A549 (cell line): ENCODE measurements at regions not wholly inside any gene's neighbourhood (a gene's known extent, or its start where the extent isn't known, plus 50 kb on each side); places are given as distances from the start of the nearest gene placed in this dataset.
A peak's percentile ranks its signal among the peaks of the same experiment; 100 is the strongest.

Experiments used
- ATAC-seq, 2 experiments: fragments of 200-7000 bp in 1 of 2; fragments of >200 bp in 1 of 2; cut with Nextera tagmentation in 1 of 2; cut with Tn5 transposase in 1 of 2; 3 replicates each; pipeline versions ENCODE4 v1.8.0 to v1.9.1; 2018 to 2020; ENCODE audit warnings: mild to moderate bottlenecking in 1 of 2, moderate library complexity in 1 of 2
- CTCF ChIA-PET: fragments of 300-600 bp; sonication (Branson Sonifier 250); formaldehyde crosslinking; extraction: SDS; loops from one replicate; lab custom pipeline; 2021; ENCODE audit warnings: antibody characterized with exemption, inconsistent platforms; lab: Yijun Ruan, JAX
- POLR2A ChIA-PET: fragments of 350-600 bp; formaldehyde crosslinking; extraction: SDS; loops from one replicate; lab custom pipeline; 2021; ENCODE audit warnings: antibody characterized with exemption, inconsistent platforms; lab: Yijun Ruan, JAX
- DNase-seq, 2 experiments: peaks; one replicate each; pipeline versions ENCODE4 v3.0.0 to v3.0.0-alpha.2; 2011 to 2016; ENCODE audit warnings: low read depth in 1 of 2, low spot score in 1 of 2
- FAIRE-seq: peaks from 2 replicates; lab custom pipeline; 2011; peaks lifted over from hg19 to GRCh38; lab: Jason Lieb, UNC
- H3K27ac ChIP-seq, 2 experiments: fragments of >200 bp; sonication (Bioruptor Twin); formaldehyde crosslinking; 3 replicates each; pipeline ENCODE4 v1.5.1; 2016 to 2017
- H3K4me1 ChIP-seq: fragments of >200 bp; sonication (Bioruptor Twin); formaldehyde crosslinking; 3 replicates; pipeline ENCODE4 v1.6.1; 2016
- H3K4me2 ChIP-seq: fragments of >200 bp; sonication (Bioruptor Twin); formaldehyde crosslinking; 3 replicates; pipeline ENCODE4 v1.6.1; 2016
- H3K4me3 ChIP-seq: fragments of >200 bp; sonication (Bioruptor Twin); formaldehyde crosslinking; 3 replicates; pipeline ENCODE4 v1.5.1; 2016
- H3K9me3 ChIP-seq: fragments of >200 bp; sonication (Bioruptor Twin); formaldehyde crosslinking; 3 replicates; pipeline ENCODE4 v1.6.1; 2016
- CBX8 ChIP-seq: fragments of 200-600 bp; sonication (generic); IDR thresholded peaks from 2 replicates; pipeline ENCODE4 v1.6.1; 2016
- CHD4 ChIP-seq: fragments of 200-600 bp; sonication (generic); IDR thresholded peaks from 2 replicates; pipeline ENCODE4 v1.6.1; 2016; ENCODE audit warnings: antibody characterized with exemption, mild to moderate bottlenecking, borderline replicate concordance
- E2F6 ChIP-seq: IDR thresholded peaks from 2 replicates; pipeline ENCODE4 v1.6.1; 2012; ENCODE audit warnings: low read depth, borderline replicate concordance
- EP300 ChIP-seq, 2 experiments: fragments of >200 bp; sonication (Bioruptor Twin); formaldehyde crosslinking; IDR thresholded peaks; 2 replicates in 1 of 2; 3 replicates in 1 of 2; pipeline ENCODE4 v1.6.1; 2016 to 2017
- HDAC2 ChIP-seq: fragments of 200-600 bp; sonication (generic); IDR thresholded peaks from 2 replicates; pipeline ENCODE4 v1.6.1; 2016
- KDM1A ChIP-seq: fragments of 200-600 bp; sonication (generic); IDR thresholded peaks from 2 replicates; pipeline ENCODE4 v1.6.1; 2016; ENCODE audit warnings: low read depth, mild to moderate bottlenecking
- KDM5A ChIP-seq: fragments of 200-600 bp; sonication (generic); IDR thresholded peaks from 2 replicates; pipeline ENCODE4 v1.6.1; 2016; ENCODE audit warnings: antibody characterized with exemption, mild to moderate bottlenecking
- MAFK ChIP-seq: fragments of 450-650 bp; IDR thresholded peaks from 2 replicates; pipeline ENCODE4 v1.6.1; 2014; ENCODE audit not compliant: partially characterized antibody
- MAZ ChIP-seq: fragments of 150-350 bp; IDR thresholded peaks from 2 replicates; pipeline ENCODE4 v1.6.1; 2014; ENCODE audit warnings: antibody characterized with exemption, low read depth, low read length, borderline replicate concordance
- NFE2L2 ChIP-seq: fragments of 150-350 bp; conservative IDR thresholded peaks from 2 replicates; pipeline ENCODE4 v1.6.1; 2014; ENCODE audit warnings: low read length
- SMC3 ChIP-seq: fragments of >200 bp; sonication (Bioruptor Twin); formaldehyde crosslinking; IDR thresholded peaks from 3 replicates; pipeline ENCODE4 v1.6.1; 2018; ENCODE audit warnings: inconsistent platforms
- SREBF2 ChIP-seq: fragments of 450-650 bp; IDR thresholded peaks from 2 replicates; pipeline ENCODE4 v1.6.1; 2014; ENCODE audit warnings: mild to moderate bottlenecking, moderate library complexity
- TFCP2L1 ChIP-seq: fragments of 250-450 bp; sonication (Bioruptor Pico); IDR thresholded peaks from 2 replicates; pipeline ENCODE4 v1.5.0; 2021; ENCODE audit warnings: mild to moderate bottlenecking
- TP53 ChIP-seq: fragments of 250-450 bp; sonication (Bioruptor Pico); IDR thresholded peaks from 2 replicates; pipeline ENCODE4 v1.5.0; 2021; ENCODE audit warnings: mild to moderate bottlenecking, moderate library complexity
- USF2 ChIP-seq: fragments of 450-650 bp; IDR thresholded peaks from 2 replicates; pipeline ENCODE4 v1.6.1; 2014; ENCODE audit warnings: antibody characterized with exemption
- ZC3H11A ChIP-seq: fragments of 450-650 bp; IDR thresholded peaks from 2 replicates; pipeline ENCODE4 v1.6.1; 2014; ENCODE audit warnings: antibody characterized with exemption, mild to moderate bottlenecking
- ZFP36 ChIP-seq: fragments of 450-650 bp; IDR thresholded peaks from 2 replicates; pipeline ENCODE4 v1.6.1; 2014; ENCODE audit warnings: borderline replicate concordance; ENCODE audit not compliant: partially characterized antibody
- ZNF302 ChIP-seq: fragments of 250-450 bp; sonication (Bioruptor Pico); IDR thresholded peaks from 2 replicates; pipeline ENCODE4 v1.9.0; 2021; ENCODE audit warnings: inconsistent platforms, mild to moderate bottlenecking, moderate library complexity
- ZSCAN20 ChIP-seq: fragments of 250-450 bp; sonication (Bioruptor Pico); IDR thresholded peaks from 2 replicates; pipeline ENCODE4 v1.8.0; 2022; ENCODE audit warnings: mild to moderate bottlenecking, moderate library complexity
- WGBS: methylation state at CpG from one replicate; pipeline ENCODE4 v1.1.6; 2017; ENCODE audit errors: missing lambda C conversion rate; 5-methylcytosine and 5-hydroxymethylcytosine counted together

- no peak for TF ChIP-seq CHD4
- TF ChIP-seq, all 56 proteins: peak for 0
Observed at GRCh38 chr2:48851161-48851560, 95.6 kb upstream of the LHCGR start (continued).

- no peak for TF ChIP-seq MAZ
- TF ChIP-seq CBX8, result no peak
- no peak for TF ChIP-seq ZC3H11A
- no peak for TF ChIP-seq USF2
- no peak for TF ChIP-seq ZNF302
- TF ChIP-seq ZSCAN20 (CRISPR knock-in tag), result no peak
- TF ChIP-seq ZFP36, result no peak
- TF ChIP-seq TFCP2L1 (CRISPR knock-in tag), result no peak
- no peak for TF ChIP-seq TP53
- TF ChIP-seq MAFK, result no peak
- no peak for TF ChIP-seq CHD4
- no peak for TF ChIP-seq E2F6
- Histone ChIP-seq H3K27ac (no peak overlapping the region), H3K4me1 (no peaks in the 10 kb centered on the region), H3K4me2 (no peak overlapping the region), H3K4me3 (no peak overlapping the region), H3K9me3 (no peaks in the 10 kb centered on the region)
- ChIA-PET POLR2A (no interaction called here), CTCF (no interaction called here)
- DNase-seq (peak in 1 of 2 experiments; percentile 4), ATAC-seq (no peak; a peak in 2 of 6 replicates), FAIRE-seq (no peak)
- WGBS, result 8% methylated on average over 5 of the region's 5 CpGs
Observed at GRCh38 chr2:48849770-48850169, 94.2 kb upstream of the LHCGR start.

- DNase-seq, result no peak
- H3K4me2 ChIP-seq, result no peak overlapping the region
- no peak for FAIRE-seq
- ChIA-PET POLR2A (no interaction called here), CTCF (interaction anchor here (0.9 kb wide), 1 partner anchor 100 kb away, joined by 3 read pairs; no protein-coding TSS in a partner anchor)
- H3K27ac ChIP-seq, result no peak overlapping the region
- WGBS, result 23% methylated on average over 3 of the region's 3 CpGs
- ATAC-seq, result no peak
- H3K4me1 ChIP-seq, result no peaks in the 10 kb centered on the region
- no peak overlapping the region for H3K4me3 ChIP-seq
- no peak for TF ChIP-seq ZC3H11A
- TF ChIP-seq KDM5A, result no peak
- TF ChIP-seq SMC3, result no peak
- TF ChIP-seq NFE2L2, result no peak
- no peak for TF ChIP-seq EP300 (IDR thresholded peaks at IDR 0.05)
- no peak for TF ChIP-seq HDAC2
- TF ChIP-seq SREBF2, result no peak
- no peaks in the 10 kb centered on the region for H3K9me3 ChIP-seq
Observed at GRCh38 chr2:48845684-48846083, 90.2 kb upstream of the LHCGR start.

GRCh38 chr2:48844417-48845155, 89.1 kb upstream of the LHCGR start:
- no peaks in the 10 kb centered on the region for H3K4me1 ChIP-seq
- H3K9me3 ChIP-seq, result no peaks in the 10 kb centered on the region
- no peak for FAIRE-seq
- no peak for DNase-seq
- ATAC-seq, result no peak
- TF ChIP-seq KDM1A, result no peak
- no peak overlapping the region for H3K4me2 ChIP-seq
- H3K27ac ChIP-seq, result no peak overlapping the region
- POLR2A ChIA-PET, result no interaction called here
- CTCF ChIA-PET, result interaction anchor here (0.9 kb wide), 1 partner anchor 102 kb away, joined by 3 read pairs; no protein-coding TSS in a partner anchor
- H3K4me3 ChIP-seq, result no peak overlapping the region
- 3% methylated on average over 3 of the region's 3 CpGs for WGBS
